ENCODE measurements at regions not wholly inside any gene's neighbourhood (a gene's known extent, or its start where the extent isn't known, plus 50 kb on each side); places are given as distances from the start of the nearest gene placed in this dataset.

- TF ChIP-seq CTCF (IDR thresholded peaks at IDR 0.05; ENCODE audit: low read depth, low read length) (no peak), EZH2phosphoT487 (IDR thresholded peaks at IDR 0.05; ENCODE audit: low read depth) (no peak)
Observed at GRCh38 chr19:29450306-29450705, 75.5 kb upstream of the VSTM2B start.
